Kidney (tissue), 13 donors: ENCODE measurements at regions not wholly inside any gene's neighbourhood (a gene's known extent, or its start where the extent isn't known, plus 50 kb on each side); places are given as distances from the start of the nearest gene placed in this dataset.

Source experiments
- DNase-seq, 5 donors: peaks; one replicate each; pipeline ENCODE4 v3.0.0-alpha.2; 2013 to 2020
- FAIRE-seq: peaks from 2 replicates; lab custom pipeline; 2012; peaks lifted over from hg19 to GRCh38; lab: Jason Lieb, UNC
- H3K27ac ChIP-seq, 2 donors: one replicate each; pipeline ENCODE4 v1.7.0; 2013; ENCODE audit warnings: low read depth in 2 of 2, low read length in 2 of 2, inconsistent platforms in 1 of 2
- H3K27me3 ChIP-seq: one replicate; pipeline ENCODE4 v1.7.1; 2013; ENCODE audit warnings: low read length, inconsistent platforms; ENCODE audit not compliant: control insufficient read depth, insufficient read depth
- H3K36me3 ChIP-seq, 3 donors: one replicate each; pipeline versions ENCODE4 v1.7.0 to v1.7.1; 2013; ENCODE audit warnings: low read length in 3 of 3, control low read depth in 1 of 3, inconsistent platforms in 1 of 3; ENCODE audit not compliant: insufficient read depth in 3 of 3, control insufficient read depth in 2 of 3
- H3K4me1 ChIP-seq, 3 donors: one replicate each; pipeline versions ENCODE4 v1.7.0 to v1.7.1; 2013; ENCODE audit warnings: low read length in 3 of 3, inconsistent platforms in 1 of 3, low read depth in 1 of 3; ENCODE audit not compliant: control insufficient read depth in 2 of 3, insufficient read depth in 2 of 3
- H3K4me3 ChIP-seq, 3 donors: one replicate each; pipeline versions ENCODE4 v1.7.0 to v1.8.1; 2013; ENCODE audit warnings: low read length in 3 of 3, control low read depth in 1 of 3, inconsistent platforms in 1 of 3
- H3K9ac ChIP-seq, 3 donors: one replicate each; pipeline versions ENCODE4 v1.7.0 to v1.7.1; 2013; ENCODE audit warnings: low read length in 3 of 3, control low read depth in 1 of 3, inconsistent platforms in 1 of 3
- H3K9me3 ChIP-seq, 3 donors: one replicate each; pipeline versions ENCODE4 v1.7.0 to v1.7.1; 2013; ENCODE audit warnings: low read length in 3 of 3, control low read depth in 1 of 3, inconsistent platforms in 1 of 3; ENCODE audit not compliant: control insufficient read depth in 2 of 3, insufficient read depth in 1 of 3
- CTCF ChIP-seq: IDR thresholded peaks from 3 replicates; pipeline ENCODE4 v1.5.1; 2012; ENCODE audit warnings: mild to moderate bottlenecking, moderate library complexity, borderline replicate concordance; ENCODE audit not compliant: insufficient read depth; ENCODE audit errors: extremely low read depth
- intact Hi-C: fragments of 100-400 bp; cut with DNase I; formaldehyde crosslinking; loops from one replicate; pipeline ENCODE4 v1.11.1; 2022
- donor health status: control.
- donor health status: control.
- donor health status: control.
- donor health status: control.
- donor health status: control.
- donor health status: DM: yes; HTN: yes; CAD: no.
- donor health status: Normal renal cell carcinoma (clear cell type).

- no peaks in the 10 kb centered on the region for H3K27me3 ChIP-seq
- intact Hi-C loops: no loop called here
- TF ChIP-seq CTCF: no peak
- no peaks in the 10 kb centered on the region for H3K36me3 ChIP-seq
- peak in 4 of 5 donors; percentile 80 to 94 (median 86) for DNase-seq
- H3K4me1 ChIP-seq: no peaks in the 10 kb centered on the region
- no peak for FAIRE-seq
- H3K4me3 ChIP-seq: no peak overlapping the region
- no peak overlapping the region for H3K9ac ChIP-seq
- H3K27ac ChIP-seq: no peak overlapping the region
- no peaks in the 10 kb centered on the region for H3K9me3 ChIP-seq
These were observed 54.5 kb upstream of the ATP2B4 start for GRCh38 chr1:203572134-203572625.

GRCh38 chr1:203573730-203574129, 52.9 kb upstream of the ATP2B4 start:
- no peaks in the 10 kb centered on the region for H3K27me3 ChIP-seq
- H3K36me3 ChIP-seq: no peaks in the 10 kb centered on the region
- H3K9ac ChIP-seq: no peak overlapping the region
- H3K4me3 ChIP-seq: no peak overlapping the region
- intact Hi-C loops: no loop called here
- H3K27ac ChIP-seq: no peak overlapping the region
- no peak for FAIRE-seq
- no peak for TF ChIP-seq CTCF
- no peaks in the 10 kb centered on the region for H3K4me1 ChIP-seq
- no peak for DNase-seq
- no peaks in the 10 kb centered on the region for H3K9me3 ChIP-seq
